GM23338 (cell line): ENCODE measurements at regions not wholly inside any gene's neighbourhood (a gene's known extent, or its start where the extent isn't known, plus 50 kb on each side); places are given as distances from the start of the nearest gene placed in this dataset.

Experiments used
- CREB1 ChIP-seq: fragments of 250-450 bp; sonication (Bioruptor Pico); IDR thresholded peaks from 2 replicates; pipeline ENCODE4 v1.5.0; 2020; ENCODE audit warnings: low read depth, mild to moderate bottlenecking, moderate library complexity
- CTCF ChIP-seq, 2 experiments: fragments of 200-600 bp in 1 of 2; sonication (generic) in 1 of 2; conservative IDR thresholded peaks; 2 replicates each; pipeline versions ENCODE4 v1.5.1 to v1.6.1; 2016 to 2017; ENCODE audit warnings: antibody characterized with exemption in 2 of 2, low read depth in 2 of 2, mild to moderate bottlenecking in 2 of 2, moderate library complexity in 1 of 2
- ETS1 ChIP-seq: IDR thresholded peaks from 2 replicates; pipeline ENCODE4 v1.6.1; 2016; ENCODE audit warnings: antibody characterized with exemption
- EZH2 ChIP-seq: fragments of 200-600 bp; sonication (generic); IDR thresholded peaks from one replicate; pipeline ENCODE4 v1.8.0; 2017; ENCODE audit warnings: antibody characterized with exemption, mild to moderate bottlenecking, low read depth; ENCODE audit not compliant: unreplicated experiment
- EZH2phosphoT487 ChIP-seq: fragments of 200-600 bp; sonication (generic); IDR thresholded peaks from one replicate; pipeline ENCODE4 v1.8.1; 2018; ENCODE audit warnings: antibody characterized with exemption; ENCODE audit not compliant: unreplicated experiment
- JUNB ChIP-seq: IDR thresholded peaks from one replicate; pipeline ENCODE4 v1.6.1; 2016; ENCODE audit warnings: antibody characterized with exemption; ENCODE audit not compliant: unreplicated experiment
- NANOG ChIP-seq: IDR thresholded peaks from 2 replicates; pipeline ENCODE4 v1.6.1; 2016; ENCODE audit warnings: antibody characterized with exemption, borderline replicate concordance
- POLR2AphosphoS5 ChIP-seq: IDR thresholded peaks from 2 replicates; pipeline ENCODE4 v1.6.1; 2016; ENCODE audit warnings: antibody characterized with exemption, low read depth
- REST ChIP-seq: IDR thresholded peaks from one replicate; pipeline ENCODE4 v1.6.1; 2018; ENCODE audit warnings: antibody characterized with exemption; ENCODE audit not compliant: unreplicated experiment
- STAT1 ChIP-seq: IDR thresholded peaks from one replicate; pipeline ENCODE4 v1.6.1; 2016; ENCODE audit warnings: antibody characterized with exemption; ENCODE audit not compliant: unreplicated experiment
- ZNF114 ChIP-seq: fragments of 250-450 bp; sonication (Bioruptor Pico); IDR thresholded peaks from 2 replicates; pipeline ENCODE4 v1.5.0; 2020; ENCODE audit warnings: mild to moderate bottlenecking, moderate library complexity
- ZNF331 ChIP-seq: fragments of 250-450 bp; sonication (Bioruptor Pico); IDR thresholded peaks from 2 replicates; pipeline ENCODE4 v1.5.0; 2020; ENCODE audit warnings: low read depth, mild to moderate bottlenecking, moderate library complexity

GRCh38 chr18:72100465-72101004 is 443.6 kb downstream of the CBLN2 start:
- TF ChIP-seq ETS1 = no peak
- TF ChIP-seq EZH2phosphoT487 = no peak
- TF ChIP-seq NANOG = no peak
- TF ChIP-seq CTCF (conservative IDR thresholded peaks at IDR 0.05; ENCODE audit: low read depth in 2 of 2) = no peak
- TF ChIP-seq REST = no peak
- no peak for TF ChIP-seq EZH2
- no peak for TF ChIP-seq POLR2AphosphoS5
- TF ChIP-seq STAT1 = no peak
- TF ChIP-seq JUNB = no peak
- no peak for TF ChIP-seq CREB1 (CRISPR knock-in tag)
- no peak for TF ChIP-seq ZNF114 (CRISPR knock-in tag)
- TF ChIP-seq ZNF331 (CRISPR knock-in tag) = no peak
